K562 (cell line): ENCODE measurements at regions not wholly inside any gene's neighbourhood (a gene's known extent, or its start where the extent isn't known, plus 50 kb on each side); places are given as distances from the start of the nearest gene placed in this dataset.

Source experiments
- ATAC-seq: fragments of 200-7000 bp; cut with Tn5 transposase; 3 replicates; pipeline ENCODE4 v1.9.1; 2020; ENCODE audit warnings: moderate library complexity
- BruUV-seq: library from RNA; stranded (reverse); fragments of 400-500 nt; replicated peaks from 2 replicates; lab custom pipeline; 2021; lab: Mats Ljungman, UMichigan
- CTCF ChIA-PET: fragments of 300-600 bp; formaldehyde crosslinking; extraction: SDS; loops from one replicate; lab custom pipeline; 2021; ENCODE audit warnings: low intra/inter-chr PET ratio; lab: Yijun Ruan, JAX
- POLR2A ChIA-PET: fragments of 300-600, 350-650 bp; sonication (Branson Sonifier 250); formaldehyde crosslinking; extraction: SDS; loops from one replicate; lab custom pipeline; 2021; ENCODE audit warnings: antibody characterized with exemption, inconsistent platforms; lab: Yijun Ruan, JAX
- DNase-seq, 4 experiments: peaks; one replicate each; pipeline versions ENCODE4 v3.0.0 to v3.0.0-alpha.2; 2011 to 2018; ENCODE audit warnings: low spot score in 3 of 4, mixed read lengths in 3 of 4; ENCODE audit errors: extremely low read depth in 1 of 4
- FAIRE-seq: peaks from 2 replicates; lab custom pipeline; 2011; peaks lifted over from hg19 to GRCh38; lab: Jason Lieb, UNC
- H2AFZ ChIP-seq: 2 replicates; pipeline ENCODE4 v1.6.0; 2011; ENCODE audit warnings: low read depth, low read length, control low read depth, inconsistent platforms
- H3K27ac ChIP-seq: fragments of 200-600 bp; 3 replicates; pipeline ENCODE4 v1.8.0; 2011; ENCODE audit warnings: low read depth, mild to moderate bottlenecking, control low read depth, inconsistent platforms, low read length, moderate library complexity, mixed read lengths; ENCODE audit errors: extremely low read depth
- H3K27me3 ChIP-seq, 2 experiments: fragments of 300-600 bp in 1 of 2; 2 replicates in 1 of 2; 3 replicates in 1 of 2; pipeline versions ENCODE4 v1.6.0 to v1.8.0; 2011; ENCODE audit warnings: inconsistent platforms in 2 of 2, low read length in 2 of 2, mild to moderate bottlenecking in 1 of 2, mixed read lengths in 1 of 2, moderate library complexity in 1 of 2; ENCODE audit not compliant: control insufficient read depth in 2 of 2, insufficient read depth in 2 of 2
- H3K36me3 ChIP-seq: fragments of 300-600 bp; 3 replicates; pipeline ENCODE4 v1.8.0; 2011; ENCODE audit warnings: mild to moderate bottlenecking, low read length, inconsistent platforms; ENCODE audit not compliant: control insufficient read depth, insufficient read depth
- H3K4me1 ChIP-seq, 2 experiments: fragments of 200-600 bp in 1 of 2; replicated peaks in 1 of 2; 2 replicates in 1 of 2; 3 replicates in 1 of 2; pipeline versions ENCODE4 v1.5.1 to v1.8.0; 2011; ENCODE audit warnings: inconsistent platforms in 2 of 2, low read length in 2 of 2, mild to moderate bottlenecking in 1 of 2, mixed read lengths in 1 of 2, moderate library complexity in 1 of 2; ENCODE audit not compliant: control insufficient read depth in 2 of 2, insufficient read depth in 2 of 2
- H3K4me2 ChIP-seq: 2 replicates; pipeline ENCODE4 v1.6.1; 2011; ENCODE audit warnings: low read length, control low read depth, inconsistent platforms, mixed read lengths; ENCODE audit not compliant: insufficient read depth
- H3K4me3 ChIP-seq: fragments of 200-600 bp; sonication (generic), shearing (Covaris generic); 2 replicates; pipeline ENCODE4 v1.5.1; 2016; ENCODE audit warnings: control low read depth, inconsistent platforms
- H3K79me2 ChIP-seq: fragments of 200-600 bp; 3 replicates; pipeline ENCODE4 v1.8.0; 2011; ENCODE audit warnings: low read length, inconsistent platforms; ENCODE audit not compliant: control insufficient read depth, insufficient read depth
- H3K9ac ChIP-seq, 2 experiments: 2 replicates each; pipeline versions ENCODE4 v1.6.0 to v1.6.1; 2011; ENCODE audit warnings: low read depth in 2 of 2, low read length in 2 of 2, control low read depth in 1 of 2, inconsistent platforms in 1 of 2, mild to moderate bottlenecking in 1 of 2, mixed read lengths in 1 of 2; ENCODE audit not compliant: insufficient read depth in 1 of 2
- H3K9me1 ChIP-seq: one replicate; pipeline ENCODE4 v1.6.0; 2011; ENCODE audit warnings: inconsistent platforms, mild to moderate bottlenecking, low read length, moderate library complexity; ENCODE audit not compliant: control insufficient read depth, insufficient read depth
- H3K9me3 ChIP-seq: replicated peaks from 2 replicates; pipeline ENCODE4 v1.5.1; 2011; ENCODE audit warnings: low read depth, low read length, inconsistent platforms; ENCODE audit not compliant: control insufficient read depth, insufficient read depth
- H4K20me1 ChIP-seq: replicated peaks from 2 replicates; pipeline ENCODE4 v1.6.1; 2011; ENCODE audit warnings: low read length, inconsistent platforms, mixed read lengths; ENCODE audit not compliant: control insufficient read depth, insufficient read depth
- ELF4 ChIP-seq: fragments of 450-650 bp; formaldehyde crosslinking; IDR thresholded peaks from 2 replicates; pipeline ENCODE4 v1.4.0; 2022; ENCODE audit warnings: missing genetic modification characterization
- ETV6 ChIP-seq, 3 experiments: fragments of 150-350 bp in 1 of 3; sonication (generic) in 1 of 3; formaldehyde crosslinking in 1 of 3; IDR thresholded peaks; 2 replicates each; pipeline versions ENCODE4 v1.6.1 to v1.8.0; 2014 to 2022; ENCODE audit warnings: borderline replicate concordance in 2 of 3, low read depth in 2 of 3, antibody characterized with exemption in 1 of 3, low read length in 1 of 3, mild to moderate bottlenecking in 1 of 3, missing genetic modification reagents in 1 of 3
- MITF ChIP-seq: IDR thresholded peaks from 2 replicates; pipeline ENCODE4 v1.6.1; 2014; ENCODE audit warnings: antibody characterized with exemption
- NFRKB ChIP-seq: fragments of 450-650 bp; IDR thresholded peaks from 2 replicates; pipeline ENCODE4 v1.6.1; 2016; ENCODE audit warnings: low read depth
- NFXL1 ChIP-seq: fragments of 450-650 bp; formaldehyde crosslinking; IDR thresholded peaks from 2 replicates; pipeline ENCODE4 v1.4.0; 2021; ENCODE audit warnings: mild to moderate bottlenecking
- RFX5 ChIP-seq: IDR thresholded peaks from 2 replicates; pipeline ENCODE4 v1.6.1; 2011; ENCODE audit warnings: low read depth, mild to moderate bottlenecking, improper control_type of control experiment, low read length
- SMARCA5 ChIP-seq: fragments of 450-650 bp; IDR thresholded peaks from 2 replicates; pipeline ENCODE4 v1.6.1; 2016
- TARDBP ChIP-seq: fragments of 450-650 bp; IDR thresholded peaks from 2 replicates; pipeline ENCODE4 v1.6.1; 2016
- WGBS: fragments of 100-300 bp; shearing (Covaris generic); methylation state at CpG from one replicate; pipeline ENCODE4 v1.1.6; 2016; ENCODE audit warnings: low coverage, mixed read lengths; ENCODE audit not compliant: insufficient coverage; ENCODE audit errors: missing lambda C conversion rate; 5-methylcytosine and 5-hydroxymethylcytosine counted together
- in situ Hi-C: fragments of 300-500 bp; cut with MboI; formaldehyde crosslinking; loops from 4 replicates; pipeline ENCODE4 v1.15.0; 2018; ENCODE audit warnings: inconsistent platforms, mixed read lengths
- intact Hi-C: fragments of 100-400 bp; cut with micrococcal nuclease; formaldehyde crosslinking; loops from 2 replicates; pipeline ENCODE4 v1.14.2; 2022
- TF ChIP-seq, protein P1 (sequence below): sonication (generic); formaldehyde crosslinking; IDR thresholded peaks from 2 replicates; pipeline ENCODE4 v1.9.0; 2022; ENCODE audit warnings: mild to moderate bottlenecking, missing genetic modification reagents

DNA sequence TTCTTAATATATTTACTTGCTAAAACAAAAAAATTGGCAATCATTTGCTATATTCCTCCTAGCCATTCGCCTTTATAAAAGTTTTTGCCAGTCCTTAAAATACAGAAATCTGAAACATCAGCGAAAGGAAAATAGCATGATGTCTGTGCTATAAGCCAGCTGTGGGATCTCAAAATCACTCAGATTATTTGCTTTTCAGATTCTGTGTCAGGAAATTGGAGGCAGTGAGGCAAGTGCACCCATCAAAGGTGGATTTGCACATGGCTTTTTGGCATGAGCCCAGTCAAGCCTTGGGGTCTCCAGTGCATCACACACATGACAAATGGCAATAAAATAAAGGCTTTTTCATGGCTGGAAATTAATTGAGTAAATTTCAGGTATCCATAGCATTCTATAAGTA lies 196.8 kb upstream of the DAPK1 start:
- Histone ChIP-seq H3K79me2 (no peaks in the 10 kb centered on the region), H3K9me1 (no peaks in the 10 kb centered on the region), H3K4me2 (no peak overlapping the region), H4K20me1 (no peaks in the 10 kb centered on the region), H3K9me3 (no peaks in the 10 kb centered on the region), H3K36me3 (no peaks in the 10 kb centered on the region), H2AFZ (no peak overlapping the region), H3K4me1 (no peaks in the 10 kb centered on the region), H3K9ac (no peak overlapping the region), H3K27ac (no peak overlapping the region), H3K27me3 (peaks cover 0 to 4% of the 10 kb centered on the region in 2 experiments; a peak in 1 of 5 replicates), H3K4me3 (no peak overlapping the region)
- intact Hi-C loops, result no loop called here
- 0% methylated on average over 2 of the region's 2 CpGs for WGBS
- BruUV-seq, result no TSS peak
- DNase-seq (no peak), FAIRE-seq (no peak), ATAC-seq (no peak)
- no peak for TF ChIP-seq ELF4 (CRISPR knock-in tag)
- no peak for TF ChIP-seq ETV6 (IDR thresholded peaks at IDR 0.05; ENCODE audit: borderline replicate concordance in 1 of 2, low read depth in 2 of 2, low read length in 1 of 2)
- TF ChIP-seq ETV6 (CRISPR knock-in tag; IDR thresholded peaks at IDR 0.05; ENCODE audit: borderline replicate concordance), result no peak
- TF ChIP-seq MITF, result no peak
- TF ChIP-seq NFXL1 (CRISPR knock-in tag), result no peak
- no peak for TF ChIP-seq TARDBP
- TF ChIP-seq NFRKB, result no peak
- TF ChIP-seq, protein P1, sequence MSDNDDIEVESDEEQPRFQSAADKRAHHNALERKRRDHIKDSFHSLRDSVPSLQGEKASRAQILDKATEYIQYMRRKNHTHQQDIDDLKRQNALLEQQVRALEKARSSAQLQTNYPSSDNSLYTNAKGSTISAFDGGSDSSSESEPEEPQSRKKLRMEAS (CRISPR knock-in tag), result no peak
- TF ChIP-seq SMARCA5, result no peak
- TF ChIP-seq RFX5, result no peak
- ChIA-PET POLR2A (no interaction called here), CTCF (no interaction called here)
- in situ Hi-C loops, result no loop called here
